IPS-NIHi11 (cell line): ENCODE measurements at regions not wholly inside any gene's neighbourhood (a gene's known extent, or its start where the extent isn't known, plus 50 kb on each side); places are given as distances from the start of the nearest gene placed in this dataset.

ENCODE experiments used
- DNase-seq: peaks from one replicate; pipeline ENCODE4 v3.0.0; 2012; ENCODE audit warnings: mixed read lengths, low spot score

DNA sequence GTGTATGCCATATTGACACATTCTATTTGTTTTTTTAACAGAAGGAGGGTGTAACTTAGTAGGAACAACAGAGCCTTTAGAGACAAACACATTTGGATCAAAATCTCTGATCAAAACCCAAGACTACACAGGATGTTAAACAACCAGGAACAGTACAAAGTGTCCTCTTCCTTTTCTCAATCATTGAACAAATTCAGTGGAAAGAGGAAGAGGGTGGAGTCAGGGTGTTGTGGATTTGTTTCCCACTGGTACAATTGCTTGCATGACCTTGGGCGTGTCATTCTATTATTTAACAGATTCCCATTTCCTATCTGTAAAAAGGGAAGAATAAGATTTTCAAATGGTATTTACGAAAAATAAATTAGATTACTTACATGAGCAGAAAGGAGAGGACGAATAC is 1162.8 kb upstream of the PRKX start:
- DNase-seq, result no peak

DNA sequence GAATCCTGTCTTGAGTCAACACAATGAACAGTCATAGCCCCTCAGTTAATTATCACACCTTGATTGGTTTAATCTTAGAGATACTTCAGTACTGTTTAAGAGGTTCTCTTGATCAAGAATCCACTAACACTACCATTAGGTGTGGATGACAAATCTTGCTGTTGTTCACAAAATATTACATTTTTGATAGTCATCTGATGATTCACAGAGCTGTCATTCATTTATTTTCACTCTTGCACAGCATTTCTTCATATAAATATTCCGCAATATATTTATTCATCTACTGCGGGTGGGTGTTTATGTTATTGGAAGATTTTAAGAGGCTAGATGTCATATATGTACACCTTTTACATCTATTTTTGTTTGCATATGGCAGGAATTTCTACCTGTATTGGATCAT is 1138.1 kb upstream of the PRKX start:
- no peak for DNase-seq

GRCh38 chrX:4850312-4850711 is 1136.9 kb upstream of the PRKX start:
- no peak for DNase-seq

DNA sequence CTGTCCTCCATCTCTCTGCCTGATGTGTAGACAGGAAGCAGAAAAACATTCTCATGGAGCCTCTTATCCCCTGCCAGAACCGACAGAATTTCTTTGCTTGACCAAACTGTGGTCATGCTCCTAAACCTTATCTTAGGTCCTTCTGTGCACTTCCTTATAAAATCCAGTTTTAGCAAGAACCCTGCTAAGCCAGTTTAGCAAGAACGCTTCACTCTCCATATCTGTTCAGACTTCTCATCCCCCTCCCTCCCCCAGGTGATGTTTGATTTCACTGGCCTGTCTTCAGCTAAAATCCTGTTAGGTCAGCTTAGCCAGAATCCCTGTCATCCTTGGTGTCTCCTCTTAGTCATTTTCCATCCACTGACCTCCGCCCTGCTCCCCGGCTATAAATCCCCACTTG is 1130.9 kb upstream of the PRKX start:
- no peak for DNase-seq

DNA sequence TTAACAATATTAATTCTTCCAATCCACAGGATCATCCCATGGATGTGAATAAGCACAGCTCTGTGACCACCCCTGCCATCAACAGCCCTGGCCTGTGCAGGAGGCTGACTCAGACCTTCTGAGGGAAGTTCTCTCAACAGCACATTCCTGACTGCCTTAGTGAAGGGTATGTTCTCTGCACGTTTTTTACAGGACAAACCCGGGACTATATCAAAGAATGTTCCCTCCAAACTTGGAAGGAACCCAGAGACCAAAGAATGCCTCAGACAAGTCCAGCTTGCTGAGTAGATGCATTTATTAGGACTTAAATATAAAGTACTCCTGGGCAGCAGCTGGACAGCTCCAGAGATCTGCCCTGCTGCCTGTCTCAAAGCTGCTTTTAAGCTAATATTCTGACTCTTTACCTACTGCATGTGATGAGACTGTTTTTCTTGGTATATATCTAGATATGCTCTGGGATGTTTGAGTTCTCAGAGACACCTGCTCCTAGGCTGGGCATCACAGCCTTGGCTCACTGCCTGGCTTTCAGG is 1127.8 kb upstream of the PRKX start:
- DNase-seq, result no peak

GRCh38 chrX:4831574-4831973 is 1118.1 kb upstream of the PRKX start:
- DNase-seq, result no peak

- no peak for DNase-seq
Measured at GRCh38 chrX:4830880-4831557, 1117.6 kb upstream of the PRKX start.

DNA sequence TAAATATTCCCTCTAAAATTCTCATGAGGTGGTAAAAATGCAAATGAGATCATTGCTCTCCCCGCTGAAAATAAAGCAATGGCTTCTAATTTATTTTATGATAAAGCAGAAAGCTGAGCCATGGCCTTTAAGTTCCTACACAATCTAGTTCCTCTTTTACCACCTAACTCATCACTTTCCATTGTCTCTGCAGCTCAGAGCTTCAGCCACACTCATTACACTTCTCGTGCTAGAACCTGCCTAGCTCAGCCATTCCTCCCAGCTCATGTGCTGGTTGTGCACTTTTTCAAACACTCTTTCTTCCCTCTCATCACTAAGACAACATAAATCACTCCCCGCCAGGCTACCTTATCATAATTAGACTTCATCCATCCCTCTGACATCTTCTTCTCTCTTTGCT is 1112.1 kb upstream of the PRKX start:
- DNase-seq, result no peak

DNA sequence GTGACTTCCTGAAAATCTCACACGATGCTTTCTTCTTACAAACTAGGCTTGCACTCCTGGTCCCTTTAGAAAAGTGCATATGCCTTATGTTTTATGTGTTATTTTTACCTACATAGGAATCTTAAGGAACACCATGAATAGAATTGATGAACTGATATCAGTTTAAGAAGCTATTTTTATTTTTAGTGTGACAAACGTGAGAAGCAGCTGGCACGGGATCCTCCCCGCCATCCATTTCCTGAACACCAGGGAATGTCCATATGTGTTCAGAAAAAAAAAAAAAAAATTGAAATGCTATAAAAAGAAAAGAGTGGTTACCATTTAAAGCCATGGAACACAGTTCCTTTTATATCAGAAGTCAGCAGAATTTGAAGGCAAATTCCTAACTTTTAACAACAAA is 1096.1 kb upstream of the PRKX start:
- no peak for DNase-seq

- no peak for DNase-seq
Measured at GRCh38 chrX:4805502-4805901, 1092.1 kb upstream of the PRKX start.

GRCh38 chrX:4800756-4801155 is 1087.3 kb upstream of the PRKX start:
- no peak for DNase-seq

- no peak for DNase-seq
Measured at GRCh38 chrX:4787971-4788370, 1074.5 kb upstream of the PRKX start.

DNA sequence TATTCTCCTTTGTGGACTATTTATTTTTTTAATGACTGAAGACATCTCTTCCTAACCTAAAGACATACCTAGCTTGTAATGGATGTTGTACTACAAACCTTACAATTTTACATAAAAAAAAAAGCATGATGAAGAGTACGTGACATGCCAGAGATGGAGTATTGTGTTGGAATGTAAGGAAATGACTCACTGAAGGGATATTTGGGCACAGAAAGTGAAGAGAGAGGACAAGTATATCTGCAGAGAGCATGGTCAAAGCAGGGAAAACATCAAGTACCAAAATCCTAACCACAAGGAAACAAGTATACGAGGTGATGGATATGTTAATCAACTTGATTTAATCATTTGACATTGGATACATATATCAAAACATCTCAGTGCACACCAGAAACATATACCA is 1051.4 kb upstream of the PRKX start:
- DNase-seq, result no peak

GRCh38 chrX:4762196-4762595 is 1048.7 kb upstream of the PRKX start:
- no peak for DNase-seq

DNA sequence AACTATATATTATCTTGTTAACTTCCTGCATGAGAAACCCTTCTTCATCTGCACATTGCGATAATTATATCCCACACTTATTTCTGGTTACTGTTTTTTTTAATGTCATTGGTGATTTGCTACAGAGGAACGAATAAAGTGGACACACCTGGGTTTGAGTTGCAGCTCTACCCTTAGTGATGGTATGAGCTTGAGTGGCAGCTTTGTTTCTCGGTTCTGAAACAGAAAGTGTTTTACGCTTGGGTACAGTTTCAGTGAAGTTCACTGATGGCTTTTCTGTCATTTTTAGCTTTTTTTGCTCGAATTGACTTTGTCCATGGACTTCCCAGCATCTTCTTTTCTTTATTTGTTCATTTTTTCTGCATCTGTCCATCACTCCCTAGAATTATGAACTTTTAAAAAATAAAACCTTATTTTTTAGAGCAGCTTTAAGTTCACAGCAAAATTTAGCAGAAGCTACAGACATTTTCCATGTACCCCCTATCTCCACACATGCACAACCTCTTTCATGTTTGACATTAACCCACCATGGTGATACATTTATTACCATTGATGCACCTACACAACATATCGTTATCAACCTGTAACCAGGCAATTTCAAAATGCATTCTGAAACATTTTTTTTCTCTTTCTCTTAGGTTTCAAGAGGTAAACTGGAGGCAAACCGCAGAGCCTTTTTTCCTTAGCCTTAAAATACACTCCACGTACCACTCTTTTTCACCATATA is 1041.6 kb upstream of the PRKX start:
- DNase-seq, result no peak

DNA sequence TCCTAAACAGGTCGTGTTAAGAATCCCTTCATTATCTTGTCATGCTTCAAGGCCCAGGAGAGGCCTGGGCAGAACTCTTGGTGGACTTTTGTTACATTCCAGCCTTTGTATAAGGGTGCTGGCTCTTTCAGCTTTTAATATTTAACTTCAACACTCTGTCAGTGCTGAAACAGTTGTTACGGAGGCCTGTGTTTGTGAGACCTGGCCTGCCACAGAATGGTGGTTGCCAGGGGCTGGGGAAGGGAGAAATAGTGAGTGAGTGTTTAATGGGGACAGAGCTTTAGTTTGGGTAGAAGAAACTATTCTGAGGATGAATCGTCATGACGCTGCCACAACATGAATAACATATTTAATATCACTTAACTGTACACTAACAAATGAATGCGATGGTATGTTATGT is 1027.6 kb upstream of the PRKX start:
- DNase-seq, result no peak

DNA sequence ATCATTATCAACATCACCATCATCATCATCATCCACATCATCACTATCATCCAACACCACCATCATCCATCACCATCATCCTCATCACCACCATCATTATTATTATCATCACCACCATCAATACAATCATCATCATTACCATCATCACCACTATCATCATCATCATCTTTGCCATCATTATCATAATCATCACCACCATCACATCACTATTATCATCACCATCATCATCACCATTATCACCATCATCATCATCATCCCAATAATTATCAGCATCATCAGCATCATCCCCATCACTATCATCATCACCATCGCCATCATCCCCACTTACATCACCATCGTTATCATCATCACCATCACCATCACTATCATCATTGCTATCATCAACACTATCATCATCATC is 1021.9 kb upstream of the PRKX start:
- DNase-seq, result no peak

DNA sequence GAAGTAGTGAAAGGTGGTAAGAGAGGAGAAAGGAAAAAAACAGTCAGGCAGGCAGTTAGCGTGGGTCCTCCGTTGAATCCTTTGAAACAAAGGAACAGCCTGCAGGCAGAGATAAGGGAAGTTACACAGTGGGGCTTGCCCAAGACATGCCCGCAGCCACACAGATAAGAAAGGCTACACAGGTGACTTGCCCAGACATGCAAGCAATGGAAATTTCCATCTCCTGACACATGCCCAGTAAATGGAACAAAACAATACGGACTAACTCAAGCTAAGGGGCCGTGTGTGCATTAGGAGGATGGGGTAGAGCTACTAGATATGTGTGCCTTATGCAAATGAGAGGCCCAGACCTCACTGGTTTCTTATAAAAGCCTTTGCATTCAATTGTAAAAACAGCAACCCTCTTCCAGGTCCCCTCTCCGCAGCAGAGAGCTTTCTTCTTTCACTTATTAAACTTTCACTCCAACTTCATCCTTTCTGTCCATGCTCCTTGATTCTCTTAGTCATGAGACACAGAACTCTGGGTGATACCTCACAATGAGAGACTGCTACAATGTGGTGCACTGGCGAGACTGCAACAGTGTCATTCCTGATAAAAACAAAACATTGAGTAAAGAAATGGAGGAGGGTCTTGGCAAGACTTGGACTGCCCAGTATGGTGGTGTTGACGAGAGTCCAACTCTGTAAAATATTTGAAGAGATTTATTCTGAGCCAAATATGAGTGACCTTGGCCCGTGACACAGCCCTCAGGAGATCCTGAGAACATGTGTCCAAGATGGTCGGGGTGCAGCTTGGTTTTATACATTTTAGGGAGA is 997.4 kb upstream of the PRKX start:
- no peak for DNase-seq

DNA sequence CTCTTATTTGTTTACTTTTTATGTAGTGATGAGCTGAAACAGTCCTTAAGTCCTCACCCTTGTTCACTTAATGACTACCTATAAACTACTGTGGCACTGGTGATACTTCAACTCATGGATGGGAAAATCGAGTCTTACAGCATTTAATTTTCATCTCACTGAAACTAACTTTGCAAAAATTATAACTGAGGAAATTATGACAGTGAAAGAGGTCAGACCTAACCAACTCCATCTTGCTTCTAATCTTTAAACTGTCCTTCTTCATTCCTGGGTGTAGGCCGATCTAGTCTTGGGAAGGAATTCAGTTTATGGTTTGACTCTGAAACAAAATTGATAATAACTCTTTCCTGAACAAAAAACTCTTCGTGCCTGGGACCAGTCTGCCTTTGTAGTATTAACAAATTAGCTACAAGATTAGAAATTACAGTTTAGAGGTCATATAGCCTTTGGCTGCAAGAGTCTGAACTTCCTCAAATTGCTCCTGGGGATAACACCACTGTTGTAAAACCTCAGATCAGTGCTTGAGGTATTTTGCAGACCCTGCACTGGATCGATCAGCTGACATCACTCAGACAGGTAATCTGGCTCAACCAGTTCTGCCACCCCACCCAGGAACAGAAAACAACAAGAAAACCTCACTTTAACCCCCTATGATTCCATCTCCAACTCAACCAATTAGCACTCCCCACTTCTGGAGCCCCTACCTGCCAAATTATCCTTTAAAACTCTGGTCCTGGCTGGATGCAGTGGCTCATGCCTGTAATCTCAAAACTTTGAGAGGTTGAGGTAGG is 995.7 kb upstream of the PRKX start:
- no peak for DNase-seq

DNA sequence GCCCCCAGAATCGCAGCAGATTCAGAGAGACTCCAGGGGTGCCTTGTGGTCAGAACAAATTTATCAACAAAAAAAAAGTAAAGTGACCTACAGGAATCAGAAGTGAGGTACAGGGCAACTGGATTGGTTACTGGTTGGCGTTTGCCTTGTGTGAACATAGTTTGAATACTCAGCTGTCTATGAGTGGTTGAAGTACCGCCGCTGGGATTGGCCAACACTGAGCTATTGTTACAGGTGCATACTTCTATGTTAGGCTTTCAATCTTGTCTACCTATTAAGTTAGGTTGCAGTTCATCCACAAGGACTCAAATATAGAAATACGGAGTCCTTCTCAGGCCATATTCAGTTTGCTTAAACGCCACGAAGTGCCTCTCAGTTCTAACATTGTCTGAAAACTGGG is 993.5 kb upstream of the PRKX start:
- DNase-seq, result no peak

- no peak for DNase-seq
Measured at GRCh38 chrX:4690521-4690920, 977.1 kb upstream of the PRKX start.

DNA sequence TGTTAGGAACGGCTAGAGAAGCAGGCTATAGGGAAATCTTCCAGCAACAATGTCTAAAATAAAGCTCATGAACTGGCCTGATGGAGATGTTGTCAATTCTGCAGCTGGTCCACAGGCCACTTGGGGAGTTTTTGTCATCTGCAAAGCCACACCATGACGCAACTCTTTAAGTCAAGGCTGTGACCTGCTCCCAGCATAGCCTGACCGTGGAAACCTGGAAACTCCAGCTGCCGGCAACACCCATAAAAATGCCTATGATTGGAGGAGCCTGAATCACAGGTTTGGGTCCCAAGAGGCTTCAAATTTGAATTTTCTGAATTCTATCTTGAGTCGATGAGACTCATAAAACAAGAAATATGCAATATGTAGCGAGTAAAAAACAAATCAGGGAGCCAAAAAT is 969.2 kb upstream of the PRKX start:
- no peak for DNase-seq
